ENCODE measurements at regions not wholly inside any gene's neighbourhood (a gene's known extent, or its start where the extent isn't known, plus 50 kb on each side); places are given as distances from the start of the nearest gene placed in this dataset.

DNA sequence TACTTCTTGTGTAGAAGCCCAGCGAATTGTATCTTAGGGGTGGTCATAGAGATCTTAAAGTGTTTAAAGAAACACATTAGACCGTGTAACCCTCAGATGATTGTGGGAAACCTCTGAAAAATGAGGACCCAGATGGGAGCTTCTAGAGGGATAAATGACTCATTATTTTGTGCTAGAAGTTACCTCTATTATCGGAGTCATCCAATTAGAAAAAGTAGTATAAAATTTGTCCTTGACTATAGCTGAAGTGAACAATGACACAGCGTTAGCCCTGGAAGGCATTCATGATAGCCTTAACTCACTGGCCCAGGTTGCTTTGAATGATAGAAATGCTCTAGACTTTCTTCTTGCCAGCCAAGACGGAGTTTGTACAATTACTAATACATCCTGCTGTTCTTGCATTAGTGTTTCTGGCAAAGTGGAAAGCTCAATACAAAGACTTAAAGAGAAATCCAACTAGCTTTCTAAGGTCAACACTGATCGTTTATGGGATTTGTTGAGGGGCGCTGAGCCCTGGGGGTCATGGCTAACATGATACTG, 178.9 kb upstream of the VEGFC start:
- no peak for DNase-seq

DNA sequence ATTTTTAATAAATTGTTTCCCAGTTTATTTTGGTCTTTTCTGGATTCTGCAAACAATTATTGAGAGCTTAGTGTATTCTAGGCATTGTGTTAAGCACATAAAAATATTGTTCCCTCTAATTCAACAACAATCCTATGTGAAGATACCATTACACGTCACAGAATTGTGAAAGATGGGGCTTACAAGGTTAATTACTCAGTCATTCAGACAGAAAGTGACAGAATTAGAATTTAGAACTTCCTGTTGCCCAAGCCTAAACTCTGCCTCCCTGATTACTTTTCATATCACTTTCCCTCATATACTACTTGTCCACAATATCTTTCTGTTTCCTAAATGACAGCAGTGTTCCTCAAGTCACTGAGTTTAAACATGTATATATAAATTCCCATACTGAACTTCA, 186.7 kb upstream of the VEGFC start:
- no peak for DNase-seq

DNA sequence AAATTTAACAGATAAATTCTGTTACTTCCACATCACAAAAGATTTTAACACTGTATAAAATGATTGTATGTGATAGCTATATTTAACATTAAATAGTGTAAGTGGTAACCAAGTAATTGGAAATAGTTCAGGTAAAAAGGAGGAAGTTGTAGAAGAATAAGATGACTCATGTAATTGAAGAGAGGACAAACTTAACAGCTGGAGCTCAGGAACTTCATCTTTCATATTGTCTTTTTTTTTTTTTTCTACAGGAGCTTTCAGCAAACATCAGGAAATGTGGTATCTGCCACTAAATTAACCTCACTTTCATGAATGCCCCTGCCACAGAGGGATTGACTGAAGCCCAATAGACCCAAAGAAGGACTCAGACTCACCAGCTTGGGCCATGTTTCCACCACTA, 188.4 kb upstream of the VEGFC start:
- DNase-seq, result no peak

DNA sequence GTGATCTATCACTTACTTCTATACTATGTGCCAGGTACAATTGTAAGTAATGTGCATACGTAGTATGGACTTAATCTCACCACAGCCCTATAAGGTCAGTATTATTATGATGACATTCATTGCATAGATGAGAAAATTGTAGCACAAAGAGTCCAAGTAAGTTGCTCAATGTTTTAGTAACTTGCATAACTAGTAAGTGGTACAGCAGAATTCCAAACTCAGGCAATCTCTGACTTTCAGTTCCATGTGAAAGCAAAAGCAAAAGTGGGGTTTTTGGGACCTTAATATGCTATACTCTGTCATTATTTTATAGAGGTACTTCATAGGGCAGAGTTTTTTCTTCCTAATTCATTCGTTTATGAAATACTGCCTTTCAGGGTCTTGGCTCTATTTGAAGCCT, 188.8 kb upstream of the VEGFC start:
- DNase-seq, result no peak

DNA sequence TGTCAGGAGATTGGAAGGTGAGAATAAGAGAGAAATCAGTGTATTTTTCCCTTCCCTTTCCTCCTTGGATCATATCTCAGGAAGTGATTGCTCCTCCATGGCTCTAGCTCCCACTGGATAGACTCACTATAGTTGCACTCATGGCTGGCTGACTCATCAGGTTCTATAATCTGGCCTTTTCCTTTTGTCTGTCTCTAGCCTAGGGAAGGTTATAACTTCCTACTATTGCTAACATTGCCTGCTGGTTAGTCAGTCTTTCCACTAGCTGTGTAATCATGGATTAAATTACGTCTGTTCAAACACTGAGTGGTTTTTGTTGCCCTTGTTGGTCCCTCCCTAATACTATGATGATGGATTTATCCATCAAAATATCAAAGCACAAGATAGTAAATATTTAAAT, 195.5 kb upstream of the VEGFC start:
- DNase-seq, result no peak

DNA sequence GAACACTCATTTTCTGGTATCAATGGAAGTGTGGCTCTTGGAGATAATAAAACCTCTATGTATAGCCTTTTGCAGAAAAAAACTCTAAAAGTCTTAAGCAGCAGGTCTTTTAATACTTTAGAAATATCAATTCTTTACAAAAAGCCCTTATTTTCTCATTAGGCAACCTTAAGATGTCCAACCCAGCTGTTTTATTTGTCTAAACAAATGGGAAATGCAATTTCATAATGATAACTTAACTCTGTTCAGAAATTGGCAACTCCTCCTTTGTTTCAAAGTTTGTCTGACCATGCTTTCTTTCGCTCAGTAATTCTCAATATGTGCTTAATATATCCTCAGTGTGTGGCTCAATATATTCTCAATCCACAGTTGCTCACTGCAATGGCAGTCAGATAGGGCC, 196.5 kb upstream of the VEGFC start:
- DNase-seq, result no peak

DNA sequence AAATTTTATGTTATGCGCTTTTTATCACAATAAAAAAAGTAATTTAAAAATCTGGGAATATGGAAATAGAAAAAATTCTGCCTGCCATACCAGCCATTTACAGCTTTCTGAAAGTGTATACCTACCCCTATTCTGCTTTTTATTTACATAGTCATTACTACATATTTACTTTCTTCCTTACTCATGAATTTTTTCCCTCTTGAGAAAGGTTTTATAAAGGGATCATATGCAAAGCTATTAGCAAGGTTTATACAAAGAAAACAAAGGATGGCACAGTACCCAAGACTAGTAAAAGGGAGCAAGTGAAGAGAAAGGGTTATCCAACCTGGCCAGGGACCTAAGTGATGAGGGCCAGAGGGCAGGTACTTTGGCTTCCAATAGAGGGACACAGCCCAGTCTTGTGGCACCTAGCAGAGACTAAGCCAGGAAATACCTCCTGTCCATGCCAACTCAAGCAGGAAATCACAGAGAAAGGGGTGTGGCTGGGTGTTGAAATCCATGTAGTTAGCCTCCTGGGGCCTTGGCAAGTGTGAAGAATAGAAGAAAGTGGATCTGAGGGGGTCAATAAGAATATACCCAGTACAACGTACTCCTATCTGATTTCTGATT, 207.3 kb upstream of the VEGFC start:
- no peak for DNase-seq

DNA sequence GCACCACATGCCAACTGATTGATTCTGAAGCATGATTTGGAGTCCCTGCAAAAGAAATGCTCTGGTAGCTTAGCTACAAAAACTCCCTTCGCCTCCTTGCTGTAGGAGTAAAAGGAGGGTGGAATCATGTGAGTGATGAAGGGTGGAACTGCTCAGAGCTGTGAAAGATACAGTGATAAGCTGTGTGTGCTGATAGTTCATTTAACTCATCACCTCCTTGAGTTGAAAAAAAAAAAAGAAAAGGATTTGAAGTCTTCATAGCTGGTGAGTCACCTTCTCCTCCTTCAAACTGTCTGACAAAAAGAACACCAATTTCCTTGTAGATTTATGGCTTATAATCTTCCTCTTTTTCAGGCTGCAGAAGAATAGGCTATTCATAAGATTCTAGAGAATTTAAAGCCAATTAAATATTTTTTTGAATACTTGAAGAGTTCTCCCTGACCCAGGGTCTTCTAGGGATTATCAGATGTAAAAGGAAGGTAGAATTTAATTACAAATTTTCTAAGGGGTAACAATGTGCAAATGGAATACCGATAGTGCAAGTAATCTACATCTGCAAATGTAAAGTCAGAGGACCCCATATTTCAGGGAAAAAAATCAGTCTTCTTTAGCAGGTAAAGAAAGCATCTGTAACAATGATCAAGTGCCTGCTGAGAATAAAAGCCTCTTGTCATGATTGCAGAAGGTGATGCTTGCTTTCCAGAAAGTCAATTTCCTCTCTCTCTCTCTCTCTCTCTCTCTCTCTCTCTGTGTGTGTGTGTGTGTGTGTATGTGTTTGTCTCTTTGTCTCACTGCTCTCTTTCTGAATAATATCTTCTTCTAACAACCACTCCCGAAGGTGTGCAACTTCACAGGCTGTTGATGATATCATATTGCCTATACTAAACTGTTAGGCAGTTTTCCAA, 208.8 kb upstream of the VEGFC start:
- no peak for DNase-seq

DNA sequence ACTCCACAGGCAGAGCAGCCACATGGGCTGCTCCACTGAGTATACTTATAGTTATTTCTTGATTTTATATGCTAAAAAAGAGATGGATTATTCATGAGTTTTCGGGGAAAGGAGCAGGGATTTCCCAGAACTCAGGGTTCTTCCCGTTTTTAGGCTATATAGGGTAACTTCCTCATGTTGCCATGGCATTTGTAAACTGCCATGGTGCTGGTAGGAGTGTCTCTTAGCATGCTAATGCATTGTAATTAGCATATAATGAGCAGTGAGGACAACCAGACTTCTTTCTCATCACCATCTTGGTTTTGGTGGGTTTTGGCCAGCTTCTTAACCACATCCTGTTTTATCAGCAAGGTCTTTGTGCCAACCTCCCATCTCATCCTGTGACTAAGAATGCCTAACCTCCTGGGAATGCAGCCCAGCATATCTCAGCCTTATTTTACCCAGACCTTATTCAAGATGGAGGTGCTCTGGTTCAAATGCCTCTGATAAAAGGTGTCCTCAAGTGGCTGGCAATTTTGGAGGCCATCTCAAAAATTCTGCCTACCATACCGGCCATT, 213.0 kb upstream of the VEGFC start:
- DNase-seq, result no peak

DNA sequence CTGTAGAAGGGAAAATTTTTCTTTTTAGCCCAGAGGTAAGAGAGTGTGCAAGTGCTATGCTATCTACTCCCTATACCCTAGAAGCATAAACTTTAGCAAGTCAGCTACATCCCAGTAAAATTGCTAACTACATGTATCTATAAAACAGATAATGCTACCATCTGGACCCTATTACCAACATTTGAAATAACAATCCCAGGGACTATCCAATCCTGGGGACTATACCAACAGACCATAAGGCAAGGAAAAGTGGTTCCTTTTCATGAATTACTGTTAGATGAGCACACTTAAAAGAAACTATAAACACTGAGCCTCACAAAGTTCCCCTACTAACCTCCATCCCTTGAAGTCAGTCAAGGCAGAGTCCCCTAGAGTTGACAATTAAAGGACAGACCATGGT, 213.6 kb upstream of the VEGFC start:
- DNase-seq, result no peak

DNA sequence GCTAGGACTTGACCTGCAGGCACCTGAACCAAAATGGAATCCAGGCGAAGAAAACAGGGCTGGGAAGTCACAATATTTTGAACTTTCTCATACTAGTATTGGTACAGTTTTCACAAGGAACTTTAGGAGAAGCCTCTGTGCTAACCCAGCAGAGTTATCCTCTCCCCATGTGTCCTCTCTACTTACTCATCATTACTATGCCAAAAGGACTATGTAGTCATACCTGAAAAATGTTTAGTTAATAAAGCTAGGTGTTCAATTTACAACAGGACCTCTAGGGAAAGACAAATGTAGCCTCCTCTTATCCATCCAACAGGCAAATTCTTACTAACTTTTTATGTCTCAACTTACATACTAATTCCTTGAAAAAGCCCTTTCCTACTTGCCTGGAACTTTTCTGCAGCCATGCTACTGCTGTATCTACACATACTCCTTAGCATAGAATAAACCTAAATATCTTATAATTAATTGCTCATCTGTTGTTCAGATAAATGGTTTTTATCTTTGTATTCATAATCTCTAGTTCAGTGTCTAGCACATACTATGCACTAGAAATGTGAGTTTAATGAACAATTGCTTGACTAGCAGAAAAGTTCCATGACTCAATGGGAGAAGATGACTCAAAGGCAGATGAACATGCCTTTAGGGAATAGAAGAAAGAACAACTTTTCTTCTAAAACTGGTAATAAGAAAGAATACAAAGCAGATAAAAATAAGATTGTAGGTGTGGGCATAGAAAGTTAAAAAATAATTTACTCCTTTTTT, 215.5 kb upstream of the VEGFC start:
- DNase-seq, result no peak

DNA sequence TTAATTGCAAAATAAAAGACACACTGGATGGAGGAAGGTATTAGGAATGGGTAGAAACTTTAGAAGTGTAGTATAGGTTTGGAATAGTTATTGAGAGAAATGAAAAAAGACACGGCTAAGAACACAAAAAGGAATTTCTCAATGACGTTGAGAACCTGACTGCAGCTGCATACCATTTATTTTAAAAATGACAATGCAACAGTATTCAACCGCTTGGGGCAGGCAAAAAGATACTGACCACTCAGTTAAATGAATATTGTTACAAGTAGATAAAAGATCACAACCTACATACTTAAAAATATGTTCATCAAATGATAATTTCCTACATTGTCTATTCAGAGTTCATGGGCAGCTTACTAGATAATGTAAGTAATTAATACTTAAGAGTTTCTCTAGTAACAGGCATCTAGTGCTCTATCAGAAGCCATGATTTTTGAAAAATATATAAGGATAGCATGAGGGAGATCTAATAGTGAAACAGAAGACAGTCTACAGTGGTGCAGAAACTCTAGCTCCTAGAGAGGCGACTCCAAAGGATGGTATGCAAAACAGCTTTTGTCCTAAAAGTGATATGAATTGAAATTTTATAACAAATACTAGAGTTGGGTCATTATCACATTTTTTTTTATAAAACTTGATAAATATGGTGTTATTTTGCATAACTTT, 216.2 kb upstream of the VEGFC start:
- DNase-seq, result no peak

DNA sequence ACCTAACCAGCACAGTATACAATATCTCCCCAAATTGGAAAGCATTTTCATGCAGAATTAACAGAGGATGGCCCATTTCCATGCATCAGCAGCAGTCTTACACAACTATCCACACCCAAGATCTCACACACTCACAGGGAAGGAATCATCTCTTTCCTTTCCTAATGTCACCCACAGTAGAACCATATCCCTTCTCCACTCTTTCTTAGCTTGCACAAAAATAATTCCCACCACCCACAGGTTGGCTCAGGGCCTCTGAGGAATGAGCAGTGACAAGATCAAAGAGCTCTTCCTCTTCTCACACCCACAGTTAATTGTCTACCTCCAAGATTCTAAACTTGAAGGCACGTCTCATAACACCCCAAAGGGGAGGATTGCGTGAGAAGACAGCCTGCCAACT, 217.7 kb upstream of the VEGFC start:
- DNase-seq, result no peak

DNA sequence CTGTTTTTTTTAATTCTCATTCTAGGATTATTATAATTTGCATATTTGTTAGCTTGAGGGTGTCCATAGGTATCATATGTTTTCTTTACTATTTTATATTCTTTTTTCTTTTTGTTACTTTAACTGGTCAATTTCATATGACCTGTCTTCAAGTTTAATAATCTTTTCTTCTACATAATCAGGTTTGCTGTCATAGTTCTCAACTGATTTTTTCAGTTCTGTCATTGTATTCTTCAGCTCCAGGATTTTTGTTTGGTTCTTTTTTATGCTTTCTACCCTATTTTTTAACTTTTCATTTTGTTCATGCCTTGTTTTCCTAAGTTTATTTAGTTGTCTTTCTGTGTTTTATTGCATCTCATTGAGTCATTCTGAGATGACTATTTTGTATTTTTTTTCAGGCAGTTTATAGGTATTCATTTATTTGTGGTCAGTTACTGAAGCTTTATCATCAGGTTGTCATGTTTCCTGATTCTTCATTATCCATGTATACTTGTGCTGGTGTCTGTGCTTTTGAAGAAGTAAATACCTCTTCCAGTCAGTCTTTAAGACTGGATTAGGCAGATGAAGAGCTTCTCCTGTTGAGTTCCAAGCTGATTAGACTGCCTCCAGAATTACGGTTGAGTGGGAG, 220.3 kb upstream of the VEGFC start:
- DNase-seq, result no peak

DNA sequence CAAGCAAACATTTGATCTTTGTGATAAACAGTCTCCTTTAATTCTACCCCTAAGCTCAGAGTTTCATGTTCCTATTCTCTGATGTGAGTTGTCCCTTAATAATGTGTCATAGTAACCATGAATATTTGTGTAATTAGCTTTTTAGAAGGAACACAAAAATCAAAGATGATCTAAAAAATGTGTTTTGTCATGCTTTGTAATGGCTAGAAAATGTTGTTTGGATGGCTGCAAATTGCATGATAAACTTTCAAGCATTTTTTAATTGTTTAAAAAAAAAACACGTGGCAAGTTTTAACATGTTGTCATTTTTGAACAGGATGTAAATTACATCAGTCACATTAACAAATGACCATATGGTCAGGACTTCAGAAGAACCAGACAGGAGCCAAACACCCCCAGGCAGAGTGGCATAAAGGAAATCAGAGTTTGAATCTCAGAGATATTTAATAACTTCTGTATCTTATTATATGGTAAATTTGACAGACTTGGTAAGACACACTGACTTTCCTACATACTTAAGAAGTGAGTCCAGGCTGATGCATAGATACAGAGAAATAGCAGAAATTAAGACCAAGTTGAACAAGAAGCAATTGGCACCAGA, 223.9 kb upstream of the VEGFC start:
- DNase-seq, result no peak

DNA sequence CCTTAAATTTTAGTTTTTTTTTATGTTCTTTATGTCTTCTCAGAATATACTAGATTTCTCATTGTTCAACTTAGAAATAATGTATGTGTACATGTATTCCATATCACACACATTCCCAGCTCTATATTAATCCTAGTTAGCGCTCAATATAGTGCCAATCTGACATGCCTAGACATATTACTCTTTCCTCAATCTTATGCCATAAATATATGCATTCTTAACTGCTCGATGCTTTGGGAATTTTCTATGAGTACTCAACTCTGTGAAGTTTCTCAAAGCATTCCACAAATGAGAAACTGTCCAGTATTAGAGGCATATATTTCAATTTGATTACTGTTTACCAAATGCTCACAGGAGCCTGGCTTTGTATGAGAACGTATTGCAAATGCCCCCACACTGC, 231.2 kb upstream of the VEGFC start:
- DNase-seq, result no peak

DNA sequence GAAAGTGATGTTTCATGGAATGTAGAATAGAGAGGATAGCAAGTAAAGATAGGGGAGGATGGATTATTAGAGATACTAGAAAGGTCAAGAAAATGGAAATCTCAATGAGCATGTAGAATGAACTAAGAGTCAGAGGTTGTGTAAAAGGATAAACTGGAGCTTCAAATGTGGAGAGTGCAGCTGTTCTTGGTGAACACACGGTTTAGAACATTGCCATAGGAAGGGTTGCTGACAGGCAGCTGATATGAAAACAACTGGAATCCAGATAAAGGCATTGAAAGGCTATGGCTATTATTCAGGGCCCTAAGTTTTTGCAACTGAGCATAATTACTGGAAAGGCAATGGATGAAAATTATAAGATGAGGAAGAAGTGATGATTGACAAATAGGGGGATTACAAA, 239.6 kb upstream of the VEGFC start:
- no peak for DNase-seq

DNA sequence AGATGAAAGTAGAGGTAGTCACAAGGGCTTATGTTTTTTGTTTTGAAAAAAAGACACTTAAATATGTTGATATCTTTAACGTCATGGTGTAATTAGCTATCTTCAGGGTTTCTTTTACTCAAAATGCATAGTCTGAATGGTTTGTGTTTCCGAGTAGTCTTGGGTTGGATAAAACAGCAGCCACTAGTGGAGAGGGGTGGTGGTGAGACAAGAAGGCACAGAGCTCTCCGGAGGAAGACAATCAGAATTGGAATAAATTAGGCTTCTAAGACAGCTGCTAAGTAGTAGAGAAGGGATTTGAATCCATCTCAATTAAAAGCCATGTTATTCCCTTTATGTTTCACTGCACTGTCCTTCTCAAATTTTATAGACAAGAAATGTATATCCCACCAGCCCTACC, 240.4 kb upstream of the VEGFC start:
- DNase-seq, result no peak

DNA sequence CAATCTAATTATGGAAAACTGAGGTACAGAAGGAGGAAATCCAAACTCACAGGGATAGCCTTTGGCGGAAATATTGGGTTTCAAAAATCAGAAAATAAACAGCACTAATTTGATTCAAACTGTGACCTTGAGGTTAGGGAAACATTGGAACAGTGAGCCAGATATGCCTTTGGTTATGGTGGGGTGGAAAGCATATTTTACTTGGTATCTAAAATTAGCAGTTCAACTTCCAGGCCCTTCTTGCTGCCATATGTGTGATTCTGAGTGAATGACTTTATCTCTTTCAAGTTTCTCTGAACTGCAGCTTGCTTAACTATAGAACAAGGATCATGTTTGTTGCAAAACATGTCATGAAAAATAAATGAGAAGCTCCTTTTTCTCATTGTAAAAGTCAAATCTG, 240.9 kb upstream of the VEGFC start:
- no peak for DNase-seq

DNA sequence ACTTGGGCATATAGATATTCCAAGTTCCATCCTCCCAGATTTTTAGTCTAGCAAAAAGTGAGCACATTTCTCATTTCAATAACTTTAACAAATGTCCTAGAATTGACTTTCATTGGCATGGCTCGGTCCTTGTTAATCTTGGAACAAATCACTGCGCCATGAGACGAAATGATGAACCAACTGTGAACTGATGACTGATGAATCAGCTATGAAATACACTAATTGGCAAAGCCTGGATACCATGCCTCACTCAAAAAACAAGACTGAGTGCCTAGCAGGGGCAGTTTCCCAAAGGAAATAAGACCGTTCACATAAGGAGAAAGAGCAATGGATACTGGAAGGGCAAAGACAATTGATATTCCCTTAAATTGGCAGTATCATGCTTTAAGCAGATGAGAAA, 248.6 kb upstream of the VEGFC start:
- no peak for DNase-seq
